ENCODE measurements at regions not wholly inside any gene's neighbourhood (a gene's known extent, or its start where the extent isn't known, plus 50 kb on each side); places are given as distances from the start of the nearest gene placed in this dataset.

GRCh38 chr1:73901738-73902137 lies 296.2 kb downstream of the LRRIQ3 start:
- TF ChIP-seq CTCF (conservative IDR thresholded peaks at IDR 0.05; ENCODE audit: low read depth, low read length): no peak
- no peak for DNase-seq (ENCODE audit: low read depth)
- no peak overlapping the region for H3K4me3 ChIP-seq (ENCODE audit: low read depth, low read length)

- H3K4me3 ChIP-seq (ENCODE audit: low read depth, low read length): no peak overlapping the region
- TF ChIP-seq CTCF (conservative IDR thresholded peaks at IDR 0.05; ENCODE audit: low read depth, low read length): no peak
- DNase-seq (ENCODE audit: low read depth): no peak
Observed at GRCh38 chr1:73899311-73899710, 298.7 kb downstream of the LRRIQ3 start.

- no peak for TF ChIP-seq CTCF (conservative IDR thresholded peaks at IDR 0.05; ENCODE audit: low read depth, low read length)
- H3K4me3 ChIP-seq (ENCODE audit: low read depth, low read length): no peak overlapping the region
- no peak for DNase-seq (ENCODE audit: low read depth)
Observed at GRCh38 chr1:73898540-73898939, 299.4 kb downstream of the LRRIQ3 start.

- no peak for TF ChIP-seq CTCF (conservative IDR thresholded peaks at IDR 0.05; ENCODE audit: low read depth, low read length)
- no peak for DNase-seq (ENCODE audit: low read depth)
- H3K4me3 ChIP-seq (ENCODE audit: low read depth, low read length): no peak overlapping the region
Observed at GRCh38 chr1:73887412-73887811, 310.6 kb downstream of the LRRIQ3 start.

- DNase-seq (ENCODE audit: low read depth): no peak
- TF ChIP-seq CTCF (conservative IDR thresholded peaks at IDR 0.05; ENCODE audit: low read depth, low read length): no peak
- no peak overlapping the region for H3K4me3 ChIP-seq (ENCODE audit: low read depth, low read length)
Observed at GRCh38 chr1:73886716-73887115, 311.3 kb downstream of the LRRIQ3 start.

- no peak for TF ChIP-seq CTCF (conservative IDR thresholded peaks at IDR 0.05; ENCODE audit: low read depth, low read length)
- no peak overlapping the region for H3K4me3 ChIP-seq (ENCODE audit: low read depth, low read length)
- DNase-seq (ENCODE audit: low read depth): no peak
Observed at GRCh38 chr1:73874806-73875205, 323.2 kb downstream of the LRRIQ3 start.

GRCh38 chr1:73868810-73869336 lies 329.1 kb downstream of the LRRIQ3 start:
- no peak overlapping the region for H3K4me3 ChIP-seq (ENCODE audit: low read depth, low read length)
- no peak for DNase-seq (ENCODE audit: low read depth)
- TF ChIP-seq CTCF (conservative IDR thresholded peaks at IDR 0.05; ENCODE audit: low read depth, low read length): no peak
